Ishikawa (cell line): ENCODE measurements at regions not wholly inside any gene's neighbourhood (a gene's known extent, or its start where the extent isn't known, plus 50 kb on each side); places are given as distances from the start of the nearest gene placed in this dataset.

Source experiments
- CREB1 ChIP-seq: IDR thresholded peaks from 2 replicates; pipeline ENCODE4 v1.6.1; 2012; ENCODE audit warnings: low read depth
- EP300 ChIP-seq: IDR thresholded peaks from 2 replicates; pipeline ENCODE4 v1.6.1; 2012; ENCODE audit warnings: borderline replicate concordance
- TAF1 ChIP-seq: IDR thresholded peaks from 2 replicates; pipeline ENCODE4 v1.6.1; 2012; ENCODE audit warnings: low read depth, mild to moderate bottlenecking
- YY1 ChIP-seq: IDR thresholded peaks from 2 replicates; pipeline ENCODE4 v1.6.1; 2012; ENCODE audit warnings: low read depth
- TF ChIP-seq, protein P1 (sequence below): IDR thresholded peaks from 2 replicates; pipeline ENCODE4 v1.6.1; 2012; ENCODE audit warnings: low read depth, mild to moderate bottlenecking

DNA sequence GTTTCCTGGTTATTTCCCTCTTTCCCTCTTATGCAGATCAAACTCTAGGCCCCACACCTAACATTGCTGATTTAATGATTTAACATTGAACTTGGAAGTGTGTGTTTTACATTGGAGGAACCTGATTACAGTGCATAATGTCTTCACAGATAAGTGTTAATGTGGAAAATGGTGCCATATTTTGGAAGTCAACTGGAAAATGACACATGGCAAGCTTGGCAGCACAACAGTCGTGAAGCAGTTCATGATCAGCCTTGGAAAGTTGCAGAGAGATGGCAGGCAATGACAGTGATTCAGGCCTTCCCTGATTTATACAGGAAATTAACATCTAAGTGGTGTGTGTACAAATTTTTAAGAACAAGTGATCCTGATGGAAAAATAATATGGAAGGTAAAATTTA is 80.0 kb upstream of the CTNND2 start:
- TF ChIP-seq TAF1 (no peak), CREB1 (no peak), YY1 (no peak), EP300 (no peak)
- TF ChIP-seq, protein P1, sequence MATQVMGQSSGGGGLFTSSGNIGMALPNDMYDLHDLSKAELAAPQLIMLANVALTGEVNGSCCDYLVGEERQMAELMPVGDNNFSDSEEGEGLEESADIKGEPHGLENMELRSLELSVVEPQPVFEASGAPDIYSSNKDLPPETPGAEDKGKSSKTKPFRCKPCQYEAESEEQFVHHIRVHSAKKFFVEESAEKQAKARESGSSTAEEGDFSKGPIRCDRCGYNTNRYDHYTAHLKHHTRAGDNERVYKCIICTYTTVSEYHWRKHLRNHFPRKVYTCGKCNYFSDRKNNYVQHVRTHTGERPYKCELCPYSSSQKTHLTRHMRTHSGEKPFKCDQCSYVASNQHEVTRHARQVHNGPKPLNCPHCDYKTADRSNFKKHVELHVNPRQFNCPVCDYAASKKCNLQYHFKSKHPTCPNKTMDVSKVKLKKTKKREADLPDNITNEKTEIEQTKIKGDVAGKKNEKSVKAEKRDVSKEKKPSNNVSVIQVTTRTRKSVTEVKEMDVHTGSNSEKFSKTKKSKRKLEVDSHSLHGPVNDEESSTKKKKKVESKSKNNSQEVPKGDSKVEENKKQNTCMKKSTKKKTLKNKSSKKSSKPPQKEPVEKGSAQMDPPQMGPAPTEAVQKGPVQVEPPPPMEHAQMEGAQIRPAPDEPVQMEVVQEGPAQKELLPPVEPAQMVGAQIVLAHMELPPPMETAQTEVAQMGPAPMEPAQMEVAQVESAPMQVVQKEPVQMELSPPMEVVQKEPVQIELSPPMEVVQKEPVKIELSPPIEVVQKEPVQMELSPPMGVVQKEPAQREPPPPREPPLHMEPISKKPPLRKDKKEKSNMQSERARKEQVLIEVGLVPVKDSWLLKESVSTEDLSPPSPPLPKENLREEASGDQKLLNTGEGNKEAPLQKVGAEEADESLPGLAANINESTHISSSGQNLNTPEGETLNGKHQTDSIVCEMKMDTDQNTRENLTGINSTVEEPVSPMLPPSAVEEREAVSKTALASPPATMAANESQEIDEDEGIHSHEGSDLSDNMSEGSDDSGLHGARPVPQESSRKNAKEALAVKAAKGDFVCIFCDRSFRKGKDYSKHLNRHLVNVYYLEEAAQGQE: no peak
